DND-41 (cell line): ENCODE measurements at regions not wholly inside any gene's neighbourhood (a gene's known extent, or its start where the extent isn't known, plus 50 kb on each side); places are given as distances from the start of the nearest gene placed in this dataset.

ENCODE experiments used
- ATAC-seq: fragments of 200-7000 bp; cut with Tn5 transposase; 3 replicates; pipeline ENCODE4 v1.9.1; 2021; ENCODE audit warnings: low read depth; ENCODE audit not compliant: insufficient read depth
- DNase-seq: peaks from one replicate; pipeline ENCODE4 v3.0.0-alpha.2; 2020
- H2AFZ ChIP-seq: 2 replicates; pipeline ENCODE4 v1.6.0; 2012; ENCODE audit warnings: low read depth, low read length
- H3K27ac ChIP-seq: 2 replicates; pipeline ENCODE4 v1.5.1; 2012; ENCODE audit warnings: low read length, inconsistent platforms
- H3K27me3 ChIP-seq: fragments of 200-600 bp; sonication (generic); 2 replicates; pipeline ENCODE4 v1.6.0; 2012; ENCODE audit warnings: low read length, mild to moderate bottlenecking, inconsistent platforms; ENCODE audit not compliant: insufficient read depth, poor library complexity
- H3K36me3 ChIP-seq: 2 replicates; pipeline ENCODE4 v1.5.1; 2012; ENCODE audit warnings: low read length, inconsistent platforms; ENCODE audit not compliant: insufficient read depth
- H3K4me1 ChIP-seq: 2 replicates; pipeline ENCODE4 v1.5.1; 2012; ENCODE audit warnings: mild to moderate bottlenecking, low read length; ENCODE audit not compliant: insufficient read depth
- H3K4me2 ChIP-seq: 2 replicates; pipeline ENCODE4 v1.6.0; 2012; ENCODE audit warnings: mild to moderate bottlenecking, moderate library complexity, low read length, inconsistent platforms; ENCODE audit not compliant: insufficient read depth
- H3K4me3 ChIP-seq, 2 experiments: fragments of 200-600 bp in 1 of 2; shearing (Covaris generic) in 1 of 2; 2 replicates each; pipeline ENCODE4 v1.5.1; 2012 to 2016; ENCODE audit warnings: inconsistent platforms in 2 of 2, low read length in 2 of 2, mild to moderate bottlenecking in 2 of 2, low read depth in 1 of 2, moderate library complexity in 1 of 2
- H3K79me2 ChIP-seq: 2 replicates; pipeline ENCODE4 v1.6.0; 2012; ENCODE audit warnings: low read length, inconsistent platforms; ENCODE audit not compliant: insufficient read depth
- H3K9ac ChIP-seq: 2 replicates; pipeline ENCODE4 v1.6.0; 2012; ENCODE audit warnings: low read depth, mild to moderate bottlenecking, inconsistent platforms, low read length, moderate library complexity
- H3K9me3 ChIP-seq: 2 replicates; pipeline ENCODE4 v1.5.1; 2012; ENCODE audit warnings: low read length, moderate library complexity, mild to moderate bottlenecking, inconsistent platforms; ENCODE audit not compliant: insufficient read depth, severe bottlenecking
- H4K20me1 ChIP-seq: 2 replicates; pipeline ENCODE4 v1.6.0; 2012; ENCODE audit warnings: low read length; ENCODE audit not compliant: insufficient read depth
- CTCF ChIP-seq: IDR thresholded peaks from 2 replicates; pipeline ENCODE4 v1.5.1; 2012; ENCODE audit warnings: borderline replicate concordance, low read length, moderate library complexity, mild to moderate bottlenecking; ENCODE audit not compliant: poor library complexity, severe bottlenecking; ENCODE audit errors: extremely low read depth
- EZH2 ChIP-seq: IDR thresholded peaks from 3 replicates; pipeline ENCODE4 v1.6.1; 2012; ENCODE audit warnings: borderline replicate concordance, low read depth, mild to moderate bottlenecking, moderate library complexity, low read length, inconsistent platforms; ENCODE audit not compliant: severe bottlenecking

GRCh38 chr2:128520340-128520739 is 201.7 kb upstream of the HS6ST1 start:
- Histone ChIP-seq H2AFZ (no peak overlapping the region), H3K27ac (no peak overlapping the region; the same call in 1 of the 2 replicates), H3K4me1 (peaks cover 8% of the 10 kb centered on the region), H4K20me1 (no peaks in the 10 kb centered on the region), H3K36me3 (no peaks in the 10 kb centered on the region), H3K79me2 (no peaks in the 10 kb centered on the region), H3K4me2 (no peak overlapping the region), H3K9me3 (no peaks in the 10 kb centered on the region), H3K27me3 (no peaks in the 10 kb centered on the region), H3K9ac (no peak overlapping the region), H3K4me3 (no peak overlapping the region)
- DNase-seq (no peak), ATAC-seq (no peak)
- TF ChIP-seq CTCF (no peak), EZH2 (no peak)

GRCh38 chr2:128520791-128521190 is 202.1 kb upstream of the HS6ST1 start:
- Histone ChIP-seq H3K9me3 (no peaks in the 10 kb centered on the region), H3K36me3 (no peaks in the 10 kb centered on the region), H4K20me1 (no peaks in the 10 kb centered on the region), H3K4me3 (no peak overlapping the region), H3K9ac (no peak overlapping the region), H3K27me3 (no peaks in the 10 kb centered on the region), H3K79me2 (no peaks in the 10 kb centered on the region), H3K27ac (no peak overlapping the region), H3K4me1 (peaks cover 12% of the 10 kb centered on the region), H2AFZ (no peak overlapping the region), H3K4me2 (no peak overlapping the region)
- ATAC-seq (no peak), DNase-seq (no peak)
- TF ChIP-seq CTCF: no peak
- TF ChIP-seq EZH2: no peak

- no peak overlapping the region for H3K4me3 ChIP-seq
- H2AFZ ChIP-seq: no peak overlapping the region
- no peaks in the 10 kb centered on the region for H3K9me3 ChIP-seq
- TF ChIP-seq EZH2 (no peak), CTCF (no peak)
- H3K27ac ChIP-seq: no peak overlapping the region
- H3K36me3 ChIP-seq: no peaks in the 10 kb centered on the region
- DNase-seq: no peak
- H3K27me3 ChIP-seq: no peaks in the 10 kb centered on the region
- H3K4me2 ChIP-seq: no peak overlapping the region
- H3K9ac ChIP-seq: no peak overlapping the region
- ATAC-seq: no peak
- H3K79me2 ChIP-seq: no peaks in the 10 kb centered on the region
- H4K20me1 ChIP-seq: no peaks in the 10 kb centered on the region
- H3K4me1 ChIP-seq: peaks cover 17% of the 10 kb centered on the region
Measured at GRCh38 chr2:128521482-128521881, 202.8 kb upstream of the HS6ST1 start.

GRCh38 chr2:128522829-128523228 is 204.2 kb upstream of the HS6ST1 start:
- DNase-seq: no peak
- no peaks in the 10 kb centered on the region for H4K20me1 ChIP-seq
- no peaks in the 10 kb centered on the region for H3K9me3 ChIP-seq
- no peak for TF ChIP-seq CTCF
- no peak for TF ChIP-seq EZH2
- H2AFZ ChIP-seq: no peak overlapping the region
- H3K4me1 ChIP-seq: peaks cover 17% of the 10 kb centered on the region
- no peak overlapping the region for H3K4me3 ChIP-seq
- no peaks in the 10 kb centered on the region for H3K36me3 ChIP-seq
- H3K27me3 ChIP-seq: no peaks in the 10 kb centered on the region
- H3K79me2 ChIP-seq: no peaks in the 10 kb centered on the region
- no peak overlapping the region for H3K9ac ChIP-seq
- no peak for ATAC-seq
- H3K4me2 ChIP-seq: no peak overlapping the region
- no peak overlapping the region for H3K27ac ChIP-seq
